Kidney epithelial cell (primary cell): ENCODE measurements at regions not wholly inside any gene's neighbourhood (a gene's known extent, or its start where the extent isn't known, plus 50 kb on each side); places are given as distances from the start of the nearest gene placed in this dataset.

Experiments
- DNase-seq: peaks from one replicate; pipeline ENCODE4 v3.0.0-alpha.2; 2010; ENCODE audit warnings: low read depth
- H3K27me3 ChIP-seq: 2 replicates; pipeline ENCODE4 v1.6.0; 2011; ENCODE audit warnings: low read length; ENCODE audit not compliant: control insufficient read depth, insufficient read depth
- H3K36me3 ChIP-seq: 2 replicates; pipeline ENCODE4 v1.5.1; 2011; ENCODE audit warnings: low read length; ENCODE audit not compliant: control insufficient read depth, insufficient read depth
- H3K4me3 ChIP-seq: 2 replicates; pipeline ENCODE4 v1.5.1; 2011; ENCODE audit warnings: low read depth, mild to moderate bottlenecking, control low read depth, low read length
- TF ChIP-seq, protein P1 (sequence below): IDR thresholded peaks from 2 replicates; pipeline ENCODE4 v1.5.1; 2011; ENCODE audit warnings: mild to moderate bottlenecking, moderate library complexity, low read length, control low read depth, inconsistent platforms; ENCODE audit not compliant: insufficient read depth, poor library complexity, severe bottlenecking

DNA sequence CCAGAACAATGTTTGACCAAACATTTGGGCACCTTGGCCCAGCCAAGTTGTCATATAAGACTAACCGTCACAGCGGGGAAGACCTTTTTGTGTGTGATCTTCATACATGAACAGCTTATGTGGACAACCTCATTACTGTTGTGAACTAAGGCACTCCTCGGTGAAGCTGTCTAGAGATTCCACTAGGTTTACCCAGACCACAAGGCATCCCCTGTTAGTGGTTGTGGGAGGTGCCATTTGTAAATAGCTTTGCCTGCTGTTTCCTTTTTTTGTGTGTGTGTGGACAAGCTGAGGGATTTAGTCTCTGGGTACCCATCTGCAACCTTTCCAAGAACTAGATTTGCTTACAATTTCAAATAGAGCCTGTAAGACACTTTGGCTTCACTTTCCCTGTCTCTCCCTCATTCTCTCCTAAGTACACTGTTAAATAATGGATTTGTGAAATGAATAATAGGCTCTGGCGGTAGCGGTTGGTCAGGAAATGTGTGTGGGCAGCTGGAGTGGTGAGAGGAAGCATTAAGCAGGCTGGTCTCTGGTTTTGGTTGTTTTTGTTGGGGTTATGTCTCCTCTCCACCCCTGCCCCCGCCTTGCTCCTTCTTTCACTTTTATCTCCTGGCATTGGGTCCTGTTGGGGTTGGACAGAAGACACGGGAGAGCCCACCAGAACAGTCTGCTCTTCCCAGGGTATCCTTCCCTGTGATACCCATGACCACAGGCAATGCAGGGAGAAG lies 727.6 kb downstream of the VRK1 start:
- H3K36me3 ChIP-seq, result no peaks in the 10 kb centered on the region
- TF ChIP-seq, protein P1, sequence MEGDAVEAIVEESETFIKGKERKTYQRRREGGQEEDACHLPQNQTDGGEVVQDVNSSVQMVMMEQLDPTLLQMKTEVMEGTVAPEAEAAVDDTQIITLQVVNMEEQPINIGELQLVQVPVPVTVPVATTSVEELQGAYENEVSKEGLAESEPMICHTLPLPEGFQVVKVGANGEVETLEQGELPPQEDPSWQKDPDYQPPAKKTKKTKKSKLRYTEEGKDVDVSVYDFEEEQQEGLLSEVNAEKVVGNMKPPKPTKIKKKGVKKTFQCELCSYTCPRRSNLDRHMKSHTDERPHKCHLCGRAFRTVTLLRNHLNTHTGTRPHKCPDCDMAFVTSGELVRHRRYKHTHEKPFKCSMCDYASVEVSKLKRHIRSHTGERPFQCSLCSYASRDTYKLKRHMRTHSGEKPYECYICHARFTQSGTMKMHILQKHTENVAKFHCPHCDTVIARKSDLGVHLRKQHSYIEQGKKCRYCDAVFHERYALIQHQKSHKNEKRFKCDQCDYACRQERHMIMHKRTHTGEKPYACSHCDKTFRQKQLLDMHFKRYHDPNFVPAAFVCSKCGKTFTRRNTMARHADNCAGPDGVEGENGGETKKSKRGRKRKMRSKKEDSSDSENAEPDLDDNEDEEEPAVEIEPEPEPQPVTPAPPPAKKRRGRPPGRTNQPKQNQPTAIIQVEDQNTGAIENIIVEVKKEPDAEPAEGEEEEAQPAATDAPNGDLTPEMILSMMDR, result no peak
- no peak for DNase-seq
- no peaks in the 10 kb centered on the region for H3K27me3 ChIP-seq
- no peak overlapping the region for H3K4me3 ChIP-seq

DNA sequence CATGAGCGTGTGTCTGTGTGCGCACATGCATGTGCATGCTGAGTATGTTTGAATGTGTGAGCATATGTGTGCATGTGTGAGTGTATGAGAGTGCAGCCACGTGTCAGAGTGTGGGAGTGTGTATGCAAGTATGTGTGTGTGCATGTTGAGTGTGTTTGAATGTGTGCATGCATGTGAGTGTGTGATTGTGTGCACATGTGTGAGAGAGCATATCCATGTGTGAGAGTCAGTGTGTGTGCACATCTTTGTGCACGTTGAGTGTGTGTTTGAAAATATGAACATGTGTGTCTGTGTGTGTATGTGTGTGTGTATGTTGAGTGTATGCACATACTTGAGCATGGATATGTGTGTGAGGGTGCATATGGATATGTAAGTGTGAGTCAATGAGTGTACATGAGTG lies 730.8 kb downstream of the VRK1 start:
- no peaks in the 10 kb centered on the region for H3K27me3 ChIP-seq
- no peak for DNase-seq

DNA sequence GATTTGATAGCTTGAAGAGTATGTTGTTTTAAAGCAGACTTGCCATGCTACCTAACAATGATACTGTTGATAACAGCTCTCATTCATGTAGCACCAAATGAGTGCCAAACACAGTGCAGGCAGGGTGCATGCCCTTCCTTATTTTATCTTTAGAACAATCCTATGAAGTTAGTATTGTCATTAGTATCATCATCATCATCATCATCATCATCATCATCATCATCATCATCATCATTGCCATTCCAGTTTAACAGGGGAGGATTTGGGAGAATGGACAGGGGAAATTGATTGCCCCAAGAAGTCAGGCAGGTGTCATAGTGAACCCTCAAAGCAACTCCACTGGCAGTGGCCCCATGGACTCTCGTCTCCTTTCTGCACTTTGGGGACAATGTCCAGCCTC lies 734.9 kb downstream of the VRK1 start:
- DNase-seq, result no peak
- Histone ChIP-seq H3K27me3 (no peaks in the 10 kb centered on the region), H3K36me3 (no peaks in the 10 kb centered on the region), H3K4me3 (no peak overlapping the region)
- TF ChIP-seq, protein P1, result no peak

More for the DNA sequence above, 730.8 kb downstream of the VRK1 start:
- no peaks in the 10 kb centered on the region for H3K36me3 ChIP-seq
- TF ChIP-seq, protein P1, result no peak
- H3K4me3 ChIP-seq, result no peak overlapping the region

DNA sequence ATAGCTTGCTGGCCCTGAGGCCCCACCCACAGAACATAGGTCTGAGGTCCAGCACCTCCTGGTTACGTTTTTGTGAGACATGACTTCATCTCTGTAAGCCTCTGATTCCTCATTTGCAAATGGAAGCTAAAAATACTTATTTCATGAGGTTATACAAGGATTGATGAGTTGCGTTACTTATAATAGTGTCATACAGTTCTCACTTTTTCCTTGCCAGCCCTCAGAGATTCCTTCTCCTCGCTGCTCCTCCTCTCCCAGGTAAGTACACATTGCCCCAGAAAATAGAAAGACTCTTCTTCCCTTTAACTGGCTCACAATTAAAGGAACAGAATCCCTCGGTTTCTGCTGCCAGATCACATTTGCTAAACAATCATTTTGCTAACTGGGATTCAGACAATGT lies 739.2 kb downstream of the VRK1 start:
- TF ChIP-seq, protein P1, result no peak
- no peak for DNase-seq
- Histone ChIP-seq H3K36me3 (no peaks in the 10 kb centered on the region), H3K27me3 (no peaks in the 10 kb centered on the region), H3K4me3 (no peak overlapping the region)

DNA sequence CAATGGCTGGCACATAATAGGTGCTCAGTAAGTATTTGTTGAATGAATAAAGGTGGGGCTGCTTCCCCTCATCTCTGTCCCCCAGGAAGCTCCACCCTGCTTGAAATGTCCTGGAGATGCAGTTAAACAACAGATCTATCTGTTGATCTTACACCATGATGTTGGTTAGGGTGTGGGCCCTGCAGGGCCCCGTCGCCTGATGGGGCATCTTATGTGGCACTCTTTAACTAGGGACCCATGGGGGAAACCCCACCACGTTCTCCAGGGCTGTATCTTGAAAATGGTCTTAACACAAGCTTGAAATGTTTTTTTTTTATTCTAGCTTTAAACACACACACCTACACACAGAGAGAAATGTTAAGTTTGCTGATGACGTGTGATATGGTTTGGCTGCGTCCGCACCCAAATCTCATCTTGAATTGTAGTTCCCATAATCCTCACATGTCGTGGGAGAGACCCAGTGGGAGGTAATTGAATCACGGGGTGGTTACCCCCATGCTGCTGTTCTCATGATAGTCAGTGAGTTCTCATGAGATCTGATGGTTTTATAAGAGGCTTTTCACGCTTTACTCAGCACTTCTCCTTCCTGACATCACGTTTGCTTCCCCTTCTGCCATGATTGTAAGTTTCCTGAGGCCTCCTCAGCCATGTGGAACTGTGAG lies 741.7 kb downstream of the VRK1 start:
- Histone ChIP-seq H3K4me3 (no peak overlapping the region), H3K27me3 (no peaks in the 10 kb centered on the region), H3K36me3 (no peaks in the 10 kb centered on the region)
- TF ChIP-seq, protein P1, result no peak
- DNase-seq, result no peak
